Adrenal gland (tissue), 5 donors: ENCODE measurements at regions not wholly inside any gene's neighbourhood (a gene's known extent, or its start where the extent isn't known, plus 50 kb on each side); places are given as distances from the start of the nearest gene placed in this dataset.

Source experiments
- CTCF ChIP-seq, 6 experiments: fragments of 450-650 bp in 4 of 6; fragments of 200-600 bp in 2 of 6; sonication (generic) in 1 of 6; IDR thresholded peaks; 1 replicate in 5 of 6; 2 replicates in 1 of 6; pipeline versions ENCODE4 v1.5.1 to v1.8.0; 2016 to 2021; ENCODE audit warnings: antibody characterized with exemption in 6 of 6, mild to moderate bottlenecking in 2 of 6, moderate library complexity in 1 of 6
- POLR2A ChIP-seq, 2 donors: fragments of 450-650 bp; IDR thresholded peaks; one replicate each; pipeline ENCODE4 v1.6.1; 2017; ENCODE audit warnings: antibody characterized with exemption in 2 of 2, mild to moderate bottlenecking in 2 of 2, moderate library complexity in 1 of 2
- donor health status: DM: no; HTN: no; CAD: no.

GRCh38 chr10:8829592-8829991 is 775.1 kb downstream of the GATA3 start:
- TF ChIP-seq CTCF (IDR thresholded peaks at IDR 0.05) (no peak), POLR2A (IDR thresholded peaks at IDR 0.05) (no peak)
